Ovary (tissue), 7 donors: ENCODE measurements at regions not wholly inside any gene's neighbourhood (a gene's known extent, or its start where the extent isn't known, plus 50 kb on each side); places are given as distances from the start of the nearest gene placed in this dataset.
"Not testable (repeated sequence)": the region's sequence is repeated elsewhere in the genome, so short reads cannot be mapped to it uniquely, and the experiment has no call there.

ENCODE experiments used
- DNase-seq, 5 donors: peaks; one replicate each; pipeline ENCODE4 v3.0.0-alpha.2; 2019 to 2020
- H3K27ac ChIP-seq, 2 donors: fragments of 200-600 bp; one replicate each; pipeline versions ENCODE4 v1.5.1 to v1.8.0; 2019 to 2022
- H3K27me3 ChIP-seq: fragments of 200-600 bp; one replicate; pipeline ENCODE4 v1.8.0; 2022
- H3K36me3 ChIP-seq: fragments of 200-600 bp; sonication (generic); one replicate; pipeline ENCODE4 v1.5.1; 2019
- H3K4me1 ChIP-seq: one replicate; pipeline ENCODE4 v1.8.1; 2013; ENCODE audit warnings: mild to moderate bottlenecking, moderate library complexity; ENCODE audit not compliant: insufficient read depth
- H3K4me3 ChIP-seq: fragments of 200-600 bp; sonication (generic); one replicate; pipeline ENCODE4 v1.5.1; 2017
- H3K9me3 ChIP-seq, 2 donors: fragments of 200-600 bp in 1 of 2; sonication (generic) in 1 of 2; one replicate each; pipeline versions ENCODE4 v1.5.1 to v1.8.1; 2013 to 2019; ENCODE audit warnings: mild to moderate bottlenecking in 1 of 2, moderate library complexity in 1 of 2
- EP300 ChIP-seq: sonication (generic); formaldehyde crosslinking; IDR thresholded peaks from one replicate; pipeline ENCODE4 v1.6.1; 2017; ENCODE audit warnings: antibody characterized with exemption
- POLR2A ChIP-seq: fragments of 450-650 bp; IDR thresholded peaks from one replicate; pipeline ENCODE4 v1.6.1; 2017; ENCODE audit warnings: antibody characterized with exemption, mild to moderate bottlenecking, moderate library complexity
- WGBS, 3 donors: extraction: QIAGEN DNeasy Blood & Tissue Kit in 1 of 3; methylation state at CpG; one replicate each; pipeline versions ENCODE4 v1.1.5 to v1.1.7; 2013 to 2017; 5-methylcytosine and 5-hydroxymethylcytosine counted together
- intact Hi-C, 4 donors: fragments of 100-400 bp; cut with DNase I; formaldehyde crosslinking; loops; one replicate each; pipeline versions ENCODE4 v1.11.0 to v1.15.1; 2022 to 2023
- TF ChIP-seq, protein P1 (sequence below), 3 donors: fragments of 450-650 bp in 2 of 3; fragments of 200-600 bp in 1 of 3; IDR thresholded peaks; one replicate each; pipeline versions ENCODE4 v1.5.1 to v1.8.0; 2016 to 2022; ENCODE audit warnings: antibody characterized with exemption in 3 of 3, mild to moderate bottlenecking in 1 of 3
- donor health status: DM: no; HTN: no; CAD: no; lungs with moderate emphysema.
- donor health status: DM: no; HTN: no; CAD: no.
- donor health status: Bipolar disorder and iron deficiency.
- donor health status: DM: no; HTN: no; CAD: no.
- donor health status: DM: yes; HTN: yes; CAD: no.

DNA sequence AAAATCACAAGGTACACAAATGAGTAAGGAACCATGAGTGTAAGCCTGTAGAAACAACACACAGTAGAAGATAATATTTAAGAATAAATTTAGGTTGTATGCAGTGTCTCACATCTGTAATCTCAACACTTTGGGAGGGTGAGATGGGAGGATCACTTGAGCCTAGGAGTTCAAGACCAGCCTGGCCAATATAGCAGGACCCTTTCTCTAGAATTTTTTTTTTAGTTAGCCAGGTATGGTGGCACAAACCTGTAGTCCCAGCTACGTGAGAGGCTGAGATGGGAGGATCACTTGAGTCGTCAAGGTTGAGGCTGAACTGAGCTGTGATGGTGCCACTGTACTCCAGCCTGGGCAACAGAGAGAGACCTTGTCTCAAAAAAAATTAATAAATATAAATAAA, 401.2 kb upstream of the RORB start:
- no peak overlapping the region for H3K4me3 ChIP-seq
- H3K9me3 ChIP-seq: no peaks in the 10 kb centered on the region
- H3K27me3 ChIP-seq: no peaks in the 10 kb centered on the region
- H3K36me3 ChIP-seq: no peaks in the 10 kb centered on the region
- H3K27ac ChIP-seq: no peak overlapping the region
- intact Hi-C loops: no loop called here
- 80 to 92% (median 89%) methylated on average over 2 of the region's 2 CpGs for WGBS, 3 donors
- no peak for DNase-seq
- TF ChIP-seq EP300: no peak
- TF ChIP-seq POLR2A: no peak
- TF ChIP-seq, protein P1, sequence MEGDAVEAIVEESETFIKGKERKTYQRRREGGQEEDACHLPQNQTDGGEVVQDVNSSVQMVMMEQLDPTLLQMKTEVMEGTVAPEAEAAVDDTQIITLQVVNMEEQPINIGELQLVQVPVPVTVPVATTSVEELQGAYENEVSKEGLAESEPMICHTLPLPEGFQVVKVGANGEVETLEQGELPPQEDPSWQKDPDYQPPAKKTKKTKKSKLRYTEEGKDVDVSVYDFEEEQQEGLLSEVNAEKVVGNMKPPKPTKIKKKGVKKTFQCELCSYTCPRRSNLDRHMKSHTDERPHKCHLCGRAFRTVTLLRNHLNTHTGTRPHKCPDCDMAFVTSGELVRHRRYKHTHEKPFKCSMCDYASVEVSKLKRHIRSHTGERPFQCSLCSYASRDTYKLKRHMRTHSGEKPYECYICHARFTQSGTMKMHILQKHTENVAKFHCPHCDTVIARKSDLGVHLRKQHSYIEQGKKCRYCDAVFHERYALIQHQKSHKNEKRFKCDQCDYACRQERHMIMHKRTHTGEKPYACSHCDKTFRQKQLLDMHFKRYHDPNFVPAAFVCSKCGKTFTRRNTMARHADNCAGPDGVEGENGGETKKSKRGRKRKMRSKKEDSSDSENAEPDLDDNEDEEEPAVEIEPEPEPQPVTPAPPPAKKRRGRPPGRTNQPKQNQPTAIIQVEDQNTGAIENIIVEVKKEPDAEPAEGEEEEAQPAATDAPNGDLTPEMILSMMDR (IDR thresholded peaks at IDR 0.05): no peak
- no peaks in the 10 kb centered on the region for H3K4me1 ChIP-seq

- WGBS, 3 donors: 89 to 94% (median 94%) methylated on average over 2 of the region's 2 CpGs
- H3K9me3 ChIP-seq: no peaks in the 10 kb centered on the region
- TF ChIP-seq, protein P1 (IDR thresholded peaks at IDR 0.05): no peak
- TF ChIP-seq EP300 (no peak), POLR2A (no peak)
- H3K4me3 ChIP-seq: no peak overlapping the region
- intact Hi-C loops: no loop called here
- no peaks in the 10 kb centered on the region for H3K27me3 ChIP-seq
- H3K36me3 ChIP-seq: no peaks in the 10 kb centered on the region
- H3K4me1 ChIP-seq: no peaks in the 10 kb centered on the region
- H3K27ac ChIP-seq: no peak overlapping the region
- no peak for DNase-seq
These were observed 400.7 kb upstream of the RORB start for GRCh38 chr9:74096420-74096819.

- WGBS, 3 donors: 82 to 88% (median 82%) methylated on average over 1 of the region's 1 CpG
- H3K27me3 ChIP-seq: no peaks in the 10 kb centered on the region
- no peak overlapping the region for H3K27ac ChIP-seq
- no peak for TF ChIP-seq POLR2A
- TF ChIP-seq, protein P1 (IDR thresholded peaks at IDR 0.05): no peak
- no peak for TF ChIP-seq EP300
- intact Hi-C loops: no loop called here
- no peaks in the 10 kb centered on the region for H3K36me3 ChIP-seq
- no peaks in the 10 kb centered on the region for H3K4me1 ChIP-seq
- H3K9me3 ChIP-seq: no peaks in the 10 kb centered on the region
- no peak overlapping the region for H3K4me3 ChIP-seq
- no peak for DNase-seq
These were observed 397.1 kb upstream of the RORB start for GRCh38 chr9:74100042-74100441.

DNA sequence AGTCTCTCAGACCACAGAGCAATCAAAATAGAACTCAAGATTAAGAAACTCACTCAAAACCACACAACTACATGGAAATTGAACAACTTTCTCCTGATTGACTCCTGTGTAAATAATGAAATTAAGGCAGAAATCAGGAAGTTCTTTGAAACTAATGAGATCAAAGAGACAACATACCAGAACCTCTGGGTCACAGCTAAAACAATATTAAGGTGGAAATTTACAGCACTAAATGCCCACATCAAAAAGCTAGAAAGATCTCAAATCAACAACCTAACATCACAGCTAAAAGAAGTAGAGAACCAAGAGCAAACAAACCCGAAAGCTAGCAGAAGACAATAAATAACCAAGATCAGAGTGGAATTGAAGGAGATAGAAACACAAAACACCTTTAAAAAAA, 395.0 kb upstream of the RORB start:
- intact Hi-C loops, H3K4me3 ChIP-seq, H3K4me1 ChIP-seq, H3K9me3 ChIP-seq, H3K36me3 ChIP-seq, H3K27ac ChIP-seq, H3K27me3 ChIP-seq, DNase-seq: not testable (repeated sequence)
- 31 to 65% (median 56%) methylated on average over 1 of the region's 1 CpG for WGBS, 3 donors

- TF ChIP-seq POLR2A: no peak
- no peak for TF ChIP-seq EP300
- TF ChIP-seq, protein P1 (IDR thresholded peaks at IDR 0.05): no peak
- Histone ChIP-seq H3K36me3 (no peaks in the 10 kb centered on the region), H3K27ac (no peak overlapping the region), H3K9me3 (no peaks in the 10 kb centered on the region), H3K4me1 (no peaks in the 10 kb centered on the region), H3K4me3 (no peak overlapping the region), H3K27me3 (no peaks in the 10 kb centered on the region)
- DNase-seq: no peak
- intact Hi-C loops: no loop called here
- WGBS, 3 donors: 85 to 94% (median 94%) methylated on average over 1 of the region's 1 CpG
These were observed 394.4 kb upstream of the RORB start for GRCh38 chr9:74102702-74103101.
